ENCODE measurements at regions not wholly inside any gene's neighbourhood (a gene's known extent, or its start where the extent isn't known, plus 50 kb on each side); places are given as distances from the start of the nearest gene placed in this dataset.

DNA sequence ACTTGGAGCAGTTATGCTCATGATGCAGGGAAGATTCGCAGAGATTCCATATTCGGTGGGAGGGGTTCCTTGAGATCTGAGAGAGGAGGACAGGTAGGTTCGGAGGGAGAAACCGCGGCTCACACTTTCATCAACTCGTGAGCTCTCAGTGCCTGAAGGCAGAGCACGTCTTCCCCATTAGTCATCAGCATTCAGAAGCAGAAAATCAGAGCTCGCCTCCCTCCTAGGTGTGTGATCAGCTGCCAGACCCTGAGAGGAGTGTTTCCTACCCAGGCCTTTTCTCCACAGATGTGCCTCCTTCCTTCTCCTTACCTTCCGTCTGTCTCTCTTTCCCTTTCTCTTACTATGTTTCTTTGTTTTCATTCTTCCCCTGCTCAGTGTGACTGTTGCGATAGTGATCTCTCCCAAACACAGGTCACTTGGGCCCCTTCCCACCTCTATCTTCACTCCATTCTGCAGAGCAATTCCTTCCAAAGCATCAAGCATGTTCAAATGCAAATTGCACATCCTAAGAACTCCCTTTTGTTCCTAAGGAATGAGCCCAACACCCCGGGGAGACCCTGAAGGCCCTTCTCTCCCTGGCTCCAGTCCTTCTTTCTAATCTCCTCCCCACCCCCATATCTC is 389.5 kb downstream of the UQCRFS1 start:
- TF ChIP-seq, protein P1, sequence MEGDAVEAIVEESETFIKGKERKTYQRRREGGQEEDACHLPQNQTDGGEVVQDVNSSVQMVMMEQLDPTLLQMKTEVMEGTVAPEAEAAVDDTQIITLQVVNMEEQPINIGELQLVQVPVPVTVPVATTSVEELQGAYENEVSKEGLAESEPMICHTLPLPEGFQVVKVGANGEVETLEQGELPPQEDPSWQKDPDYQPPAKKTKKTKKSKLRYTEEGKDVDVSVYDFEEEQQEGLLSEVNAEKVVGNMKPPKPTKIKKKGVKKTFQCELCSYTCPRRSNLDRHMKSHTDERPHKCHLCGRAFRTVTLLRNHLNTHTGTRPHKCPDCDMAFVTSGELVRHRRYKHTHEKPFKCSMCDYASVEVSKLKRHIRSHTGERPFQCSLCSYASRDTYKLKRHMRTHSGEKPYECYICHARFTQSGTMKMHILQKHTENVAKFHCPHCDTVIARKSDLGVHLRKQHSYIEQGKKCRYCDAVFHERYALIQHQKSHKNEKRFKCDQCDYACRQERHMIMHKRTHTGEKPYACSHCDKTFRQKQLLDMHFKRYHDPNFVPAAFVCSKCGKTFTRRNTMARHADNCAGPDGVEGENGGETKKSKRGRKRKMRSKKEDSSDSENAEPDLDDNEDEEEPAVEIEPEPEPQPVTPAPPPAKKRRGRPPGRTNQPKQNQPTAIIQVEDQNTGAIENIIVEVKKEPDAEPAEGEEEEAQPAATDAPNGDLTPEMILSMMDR (IDR thresholded peaks at IDR 0.05): no peak
- no peak for TF ChIP-seq POLR2A (IDR thresholded peaks at IDR 0.05)
- TF ChIP-seq EP300 (IDR thresholded peaks at IDR 0.05): no peak
